HG03045 (cell line): ENCODE measurements at regions not wholly inside any gene's neighbourhood (a gene's known extent, or its start where the extent isn't known, plus 50 kb on each side); places are given as distances from the start of the nearest gene placed in this dataset.
"Not testable (repeated sequence)": the region's sequence is repeated elsewhere in the genome, so short reads cannot be mapped to it uniquely, and the experiment has no call there.

Source experiments
- ATAC-seq: cut with Tn5 transposase; IDR thresholded peaks from one replicate; pipeline ENCODE4 v1.9.1; 2021; ENCODE audit warnings: mild to moderate bottlenecking, moderate library complexity; ENCODE audit not compliant: unreplicated experiment

GRCh38 chr2:106010818-106011355 is 183.2 kb downstream of the UXS1 start:
- ATAC-seq: no peak

- no peak for ATAC-seq
These were observed 185.0 kb downstream of the UXS1 start for GRCh38 chr2:106009096-106009495.

GRCh38 chr2:106004851-106005250 is 189.2 kb downstream of the UXS1 start:
- ATAC-seq: no peak

- ATAC-seq: no peak
These were observed 194.7 kb downstream of the UXS1 start for GRCh38 chr2:105999211-105999989.

- no peak for ATAC-seq
These were observed 196.4 kb downstream of the UXS1 start for GRCh38 chr2:105997711-105998110.

GRCh38 chr2:105990624-105991023 is 203.5 kb downstream of the UXS1 start:
- no peak for ATAC-seq

- not testable (repeated sequence) for ATAC-seq
These were observed 204.3 kb downstream of the UXS1 start for GRCh38 chr2:105989803-105990202.

GRCh38 chr2:105989070-105989469 is 205.0 kb downstream of the UXS1 start:
- ATAC-seq: no peak

GRCh38 chr2:105977807-105978206 is 216.3 kb downstream of the UXS1 start:
- ATAC-seq: no peak

- no peak for ATAC-seq
These were observed 216.9 kb downstream of the UXS1 start for GRCh38 chr2:105977212-105977611.

- ATAC-seq: no peak
These were observed 219.3 kb downstream of the UXS1 start for GRCh38 chr2:105974812-105975211.

- ATAC-seq: no peak
These were observed 221.2 kb downstream of the UXS1 start for GRCh38 chr2:105972927-105973326.

GRCh38 chr2:105972246-105972645 is 221.9 kb downstream of the UXS1 start:
- no peak for ATAC-seq

GRCh38 chr2:105969552-105969951 is 224.5 kb downstream of the UXS1 start:
- no peak for ATAC-seq

- ATAC-seq: no peak
These were observed 217.5 kb downstream of the NCK2 start for GRCh38 chr2:105962221-105962620.

GRCh38 chr2:105961599-105962146 is 217.0 kb downstream of the NCK2 start:
- no peak for ATAC-seq

- ATAC-seq: no peak
These were observed 214.6 kb downstream of the NCK2 start for GRCh38 chr2:105959357-105959756.

GRCh38 chr2:105954891-105955290 is 210.2 kb downstream of the NCK2 start:
- no peak for ATAC-seq

GRCh38 chr2:105953942-105954341 is 209.2 kb downstream of the NCK2 start:
- ATAC-seq: no peak

- ATAC-seq: no peak
These were observed 207.4 kb downstream of the NCK2 start for GRCh38 chr2:105952131-105952530.

GRCh38 chr2:105951384-105951694 is 206.6 kb downstream of the NCK2 start:
- no peak for ATAC-seq

- no peak for ATAC-seq
These were observed 206.0 kb downstream of the NCK2 start for GRCh38 chr2:105950521-105951383.
